Fibroblast of peridontal ligament (primary cell): ENCODE measurements at regions not wholly inside any gene's neighbourhood (a gene's known extent, or its start where the extent isn't known, plus 50 kb on each side); places are given as distances from the start of the nearest gene placed in this dataset.
"Not testable (repeated sequence)": the region's sequence is repeated elsewhere in the genome, so short reads cannot be mapped to it uniquely, and the experiment has no call there.

ENCODE experiments used
- DNase-seq: peaks from one replicate; pipeline ENCODE4 v3.0.0-alpha.2; 2010; ENCODE audit errors: extremely low read depth

- DNase-seq, result not testable (repeated sequence)
These were observed 94.4 kb upstream of the GAS1 start for GRCh38 chr9:87041553-87042235.

- DNase-seq, result peak; percentile 91
These were observed 102.8 kb upstream of the GAS1 start for GRCh38 chr9:87049929-87050608.

- DNase-seq, result peak; percentile 35
These were observed 107.8 kb upstream of the GAS1 start for GRCh38 chr9:87054999-87055686.

GRCh38 chr9:87059772-87060171, 112.5 kb upstream of the GAS1 start:
- DNase-seq, result no peak

- no peak for DNase-seq
These were observed 115.4 kb upstream of the GAS1 start for GRCh38 chr9:87062746-87063145.

GRCh38 chr9:87063246-87063645, 115.9 kb upstream of the GAS1 start:
- DNase-seq, result peak; percentile 32

GRCh38 chr9:87063871-87064270, 116.6 kb upstream of the GAS1 start:
- DNase-seq, result peak; percentile 86

- no peak for DNase-seq
These were observed 117.0 kb upstream of the GAS1 start for GRCh38 chr9:87064311-87064710.

- no peak for DNase-seq
These were observed 118.7 kb upstream of the GAS1 start for GRCh38 chr9:87065981-87066380.

GRCh38 chr9:87067426-87067825, 120.1 kb upstream of the GAS1 start:
- no peak for DNase-seq

GRCh38 chr9:87068177-87068840, 121.0 kb upstream of the GAS1 start:
- no peak for DNase-seq

- DNase-seq, result peak; percentile 88
These were observed 122.4 kb upstream of the GAS1 start for GRCh38 chr9:87069690-87070089.

GRCh38 chr9:87070336-87070735, 123.0 kb upstream of the GAS1 start:
- no peak for DNase-seq

GRCh38 chr9:87071473-87071872, 124.2 kb upstream of the GAS1 start:
- DNase-seq, result no peak

GRCh38 chr9:87073692-87074091, 126.4 kb upstream of the GAS1 start:
- DNase-seq, result no peak

- DNase-seq, result no peak
These were observed 128.2 kb upstream of the GAS1 start for GRCh38 chr9:87075537-87075936.

- no peak for DNase-seq
These were observed 129.5 kb upstream of the GAS1 start for GRCh38 chr9:87076825-87077224.

GRCh38 chr9:87077986-87078385, 130.7 kb upstream of the GAS1 start:
- no peak for DNase-seq

- no peak for DNase-seq
These were observed 133.4 kb upstream of the GAS1 start for GRCh38 chr9:87080512-87081264.

GRCh38 chr9:87081503-87081902, 134.2 kb upstream of the GAS1 start:
- no peak for DNase-seq

- no peak for DNase-seq
These were observed 136.7 kb upstream of the GAS1 start for GRCh38 chr9:87083986-87084385.

GRCh38 chr9:87084407-87084806, 137.1 kb upstream of the GAS1 start:
- no peak for DNase-seq
